Neural progenitor cell (in vitro differentiated cells): ENCODE measurements at regions not wholly inside any gene's neighbourhood (a gene's known extent, or its start where the extent isn't known, plus 50 kb on each side); places are given as distances from the start of the nearest gene placed in this dataset.

Experiments
- EZH2 ChIP-seq: fragments of 200-600 bp; sonication (generic); IDR thresholded peaks from 2 replicates; pipeline ENCODE4 v1.6.1; 2017; ENCODE audit warnings: antibody characterized with exemption, mild to moderate bottlenecking, moderate library complexity
- TF ChIP-seq, protein P1 (sequence below): fragments of 200-600 bp; sonication (generic); IDR thresholded peaks from 2 replicates; pipeline ENCODE4 v1.5.1; 2017; ENCODE audit warnings: antibody characterized with exemption, mild to moderate bottlenecking

DNA sequence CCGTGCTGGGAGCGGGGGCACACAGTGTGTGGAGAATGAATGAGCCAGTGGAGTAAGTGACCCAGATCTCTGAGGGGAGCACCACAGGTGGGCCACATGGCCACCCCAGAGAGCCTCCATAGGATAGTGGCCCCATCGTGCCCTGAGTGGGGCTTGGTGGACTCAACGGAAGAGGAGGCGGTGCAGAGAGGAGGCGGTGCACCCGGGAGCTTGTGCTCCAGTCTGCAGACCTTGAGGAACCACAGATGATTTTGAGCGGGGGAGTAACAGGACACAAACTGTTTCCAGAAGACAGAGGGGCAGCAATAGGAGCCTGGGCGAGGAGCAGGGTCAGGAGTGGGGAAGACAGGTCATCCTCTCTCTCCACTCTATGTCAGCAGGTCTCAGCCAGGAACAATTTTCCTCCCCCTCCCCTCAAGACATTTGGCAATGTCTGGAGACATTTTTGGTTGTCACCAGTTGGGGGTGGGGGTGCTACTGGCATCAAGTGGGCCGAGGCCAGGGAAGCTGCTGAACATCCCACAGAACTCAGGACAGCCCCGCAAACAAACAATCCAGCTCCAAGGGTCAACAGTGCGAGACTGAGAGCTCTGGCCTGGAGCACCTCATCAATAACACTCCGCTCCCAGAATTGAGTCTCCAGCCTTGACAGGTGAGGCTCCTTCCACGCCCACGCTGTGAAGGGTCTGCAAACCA, 182.2 kb downstream of the USP12 start:
- TF ChIP-seq, protein P1, sequence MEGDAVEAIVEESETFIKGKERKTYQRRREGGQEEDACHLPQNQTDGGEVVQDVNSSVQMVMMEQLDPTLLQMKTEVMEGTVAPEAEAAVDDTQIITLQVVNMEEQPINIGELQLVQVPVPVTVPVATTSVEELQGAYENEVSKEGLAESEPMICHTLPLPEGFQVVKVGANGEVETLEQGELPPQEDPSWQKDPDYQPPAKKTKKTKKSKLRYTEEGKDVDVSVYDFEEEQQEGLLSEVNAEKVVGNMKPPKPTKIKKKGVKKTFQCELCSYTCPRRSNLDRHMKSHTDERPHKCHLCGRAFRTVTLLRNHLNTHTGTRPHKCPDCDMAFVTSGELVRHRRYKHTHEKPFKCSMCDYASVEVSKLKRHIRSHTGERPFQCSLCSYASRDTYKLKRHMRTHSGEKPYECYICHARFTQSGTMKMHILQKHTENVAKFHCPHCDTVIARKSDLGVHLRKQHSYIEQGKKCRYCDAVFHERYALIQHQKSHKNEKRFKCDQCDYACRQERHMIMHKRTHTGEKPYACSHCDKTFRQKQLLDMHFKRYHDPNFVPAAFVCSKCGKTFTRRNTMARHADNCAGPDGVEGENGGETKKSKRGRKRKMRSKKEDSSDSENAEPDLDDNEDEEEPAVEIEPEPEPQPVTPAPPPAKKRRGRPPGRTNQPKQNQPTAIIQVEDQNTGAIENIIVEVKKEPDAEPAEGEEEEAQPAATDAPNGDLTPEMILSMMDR = no peak
- TF ChIP-seq EZH2 = no peak
